ENCODE measurements at regions not wholly inside any gene's neighbourhood (a gene's known extent, or its start where the extent isn't known, plus 50 kb on each side); places are given as distances from the start of the nearest gene placed in this dataset.
A peak's percentile ranks its signal among the peaks of the same experiment; 100 is the strongest.

- H3K4me3 ChIP-seq (ENCODE audit: low read length in 2 of 2): no peak overlapping the region
- peak in 2 of 9 donors; percentile 5 to 26 for DNase-seq (ENCODE audit: low read depth in 6 of 9, low spot score in 9 of 9)
- no peaks in the 10 kb centered on the region for H3K36me3 ChIP-seq (ENCODE audit: control insufficient read depth in 2 of 2, insufficient read depth in 2 of 2, low read length in 1 of 2)
- H3K27ac ChIP-seq (ENCODE audit: low read depth in 1 of 2, low read length in 1 of 2): no peak overlapping the region
- no peaks in the 10 kb centered on the region for H3K27me3 ChIP-seq (ENCODE audit: control insufficient read depth in 2 of 2, insufficient read depth in 1 of 2, low read length in 1 of 2)
- H3K9me3 ChIP-seq (ENCODE audit: control insufficient read depth in 2 of 2, insufficient read depth in 1 of 2, low read length in 1 of 2): no peaks in the 10 kb centered on the region
- no peaks in the 10 kb centered on the region for H3K4me1 ChIP-seq (ENCODE audit: control insufficient read depth in 2 of 2, insufficient read depth in 2 of 2, low read length in 2 of 2)
- 90% methylated on average over 3 of the region's 3 CpGs for WGBS
Observed at GRCh38 chrX:13898083-13898482, 81.2 kb upstream of the GPM6B start.

- Histone ChIP-seq H3K27ac (ENCODE audit: low read depth in 1 of 2, low read length in 1 of 2) (no peak overlapping the region), H3K4me3 (ENCODE audit: low read length in 2 of 2) (no peak overlapping the region), H3K36me3 (ENCODE audit: control insufficient read depth in 2 of 2, insufficient read depth in 2 of 2, low read length in 1 of 2) (no peaks in the 10 kb centered on the region), H3K4me1 (ENCODE audit: control insufficient read depth in 2 of 2, insufficient read depth in 2 of 2, low read length in 2 of 2) (no peaks in the 10 kb centered on the region), H3K9me3 (ENCODE audit: control insufficient read depth in 2 of 2, insufficient read depth in 1 of 2, low read length in 1 of 2) (no peaks in the 10 kb centered on the region), H3K27me3 (ENCODE audit: control insufficient read depth in 2 of 2, insufficient read depth in 1 of 2, low read length in 1 of 2) (no peaks in the 10 kb centered on the region)
- DNase-seq (ENCODE audit: low read depth in 6 of 9, low spot score in 9 of 9): no peak
- 96% methylated on average over 4 of the region's 4 CpGs for WGBS
Observed at GRCh38 chrX:13897566-13897965, 80.7 kb upstream of the GPM6B start.

- Histone ChIP-seq H3K4me1 (ENCODE audit: control insufficient read depth in 2 of 2, insufficient read depth in 2 of 2, low read length in 2 of 2) (no peaks in the 10 kb centered on the region), H3K9me3 (ENCODE audit: control insufficient read depth in 2 of 2, insufficient read depth in 1 of 2, low read length in 1 of 2) (no peaks in the 10 kb centered on the region), H3K27me3 (ENCODE audit: control insufficient read depth in 2 of 2, insufficient read depth in 1 of 2, low read length in 1 of 2) (no peaks in the 10 kb centered on the region), H3K4me3 (ENCODE audit: low read length in 2 of 2) (no peak overlapping the region), H3K27ac (ENCODE audit: low read depth in 1 of 2, low read length in 1 of 2) (no peak overlapping the region), H3K36me3 (ENCODE audit: control insufficient read depth in 2 of 2, insufficient read depth in 2 of 2, low read length in 1 of 2) (no peaks in the 10 kb centered on the region)
- no peak for DNase-seq (ENCODE audit: low read depth in 6 of 9, low spot score in 9 of 9)
- 92% methylated on average over 5 of the region's 5 CpGs for WGBS
Observed at GRCh38 chrX:13894888-13895565, 78.1 kb upstream of the GPM6B start.

GRCh38 chrX:13893826-13894225, 76.9 kb upstream of the GPM6B start:
- Histone ChIP-seq H3K27me3 (ENCODE audit: control insufficient read depth in 2 of 2, insufficient read depth in 1 of 2, low read length in 1 of 2) (no peaks in the 10 kb centered on the region), H3K36me3 (ENCODE audit: control insufficient read depth in 2 of 2, insufficient read depth in 2 of 2, low read length in 1 of 2) (no peaks in the 10 kb centered on the region), H3K9me3 (ENCODE audit: control insufficient read depth in 2 of 2, insufficient read depth in 1 of 2, low read length in 1 of 2) (no peaks in the 10 kb centered on the region), H3K4me1 (ENCODE audit: control insufficient read depth in 2 of 2, insufficient read depth in 2 of 2, low read length in 2 of 2) (no peaks in the 10 kb centered on the region), H3K27ac (ENCODE audit: low read depth in 1 of 2, low read length in 1 of 2) (no peak overlapping the region), H3K4me3 (ENCODE audit: low read length in 2 of 2) (no peak overlapping the region)
- 94% methylated on average over 5 of the region's 5 CpGs for WGBS
- no peak for DNase-seq (ENCODE audit: low read depth in 6 of 9, low spot score in 9 of 9)

GRCh38 chrX:13892856-13893255, 76.0 kb upstream of the GPM6B start:
- Histone ChIP-seq H3K36me3 (ENCODE audit: control insufficient read depth in 2 of 2, insufficient read depth in 2 of 2, low read length in 1 of 2) (no peaks in the 10 kb centered on the region), H3K27me3 (ENCODE audit: control insufficient read depth in 2 of 2, insufficient read depth in 1 of 2, low read length in 1 of 2) (no peaks in the 10 kb centered on the region), H3K4me3 (ENCODE audit: low read length in 2 of 2) (no peak overlapping the region), H3K4me1 (ENCODE audit: control insufficient read depth in 2 of 2, insufficient read depth in 2 of 2, low read length in 2 of 2) (no peaks in the 10 kb centered on the region), H3K9me3 (ENCODE audit: control insufficient read depth in 2 of 2, insufficient read depth in 1 of 2, low read length in 1 of 2) (no peaks in the 10 kb centered on the region), H3K27ac (ENCODE audit: low read depth in 1 of 2, low read length in 1 of 2) (no peak overlapping the region)
- no peak for DNase-seq (ENCODE audit: low read depth in 6 of 9, low spot score in 9 of 9)
- 97% methylated on average over 3 of the region's 3 CpGs for WGBS

- Histone ChIP-seq H3K36me3 (ENCODE audit: control insufficient read depth in 2 of 2, insufficient read depth in 2 of 2, low read length in 1 of 2) (no peaks in the 10 kb centered on the region), H3K27ac (ENCODE audit: low read depth in 1 of 2, low read length in 1 of 2) (no peak overlapping the region), H3K27me3 (ENCODE audit: control insufficient read depth in 2 of 2, insufficient read depth in 1 of 2, low read length in 1 of 2) (no peaks in the 10 kb centered on the region), H3K4me1 (ENCODE audit: control insufficient read depth in 2 of 2, insufficient read depth in 2 of 2, low read length in 2 of 2) (no peaks in the 10 kb centered on the region), H3K4me3 (ENCODE audit: low read length in 2 of 2) (no peak overlapping the region), H3K9me3 (ENCODE audit: control insufficient read depth in 2 of 2, insufficient read depth in 1 of 2, low read length in 1 of 2) (no peaks in the 10 kb centered on the region)
- WGBS: 60% methylated on average over 7 of the region's 7 CpGs
- DNase-seq (ENCODE audit: low read depth in 6 of 9, low spot score in 9 of 9): no peak
Observed at GRCh38 chrX:13891377-13892140, 74.7 kb upstream of the GPM6B start.

GRCh38 chrX:13890806-13891205, 73.9 kb upstream of the GPM6B start:
- H3K36me3 ChIP-seq (ENCODE audit: control insufficient read depth in 2 of 2, insufficient read depth in 2 of 2, low read length in 1 of 2): no peaks in the 10 kb centered on the region
- no peak for DNase-seq (ENCODE audit: low read depth in 6 of 9, low spot score in 9 of 9)
- no peaks in the 10 kb centered on the region for H3K9me3 ChIP-seq (ENCODE audit: control insufficient read depth in 2 of 2, insufficient read depth in 1 of 2, low read length in 1 of 2)
- no peaks in the 10 kb centered on the region for H3K27me3 ChIP-seq (ENCODE audit: control insufficient read depth in 2 of 2, insufficient read depth in 1 of 2, low read length in 1 of 2)
- H3K4me3 ChIP-seq (ENCODE audit: low read length in 2 of 2): no peak overlapping the region
- WGBS: 83% methylated on average over 3 of the region's 3 CpGs
- H3K4me1 ChIP-seq (ENCODE audit: control insufficient read depth in 2 of 2, insufficient read depth in 2 of 2, low read length in 2 of 2): no peaks in the 10 kb centered on the region
- no peak overlapping the region for H3K27ac ChIP-seq (ENCODE audit: low read depth in 1 of 2, low read length in 1 of 2)

GRCh38 chrX:13888284-13888683, 71.4 kb upstream of the GPM6B start:
- H3K4me1 ChIP-seq (ENCODE audit: control insufficient read depth in 2 of 2, insufficient read depth in 2 of 2, low read length in 2 of 2): no peaks in the 10 kb centered on the region
- no peaks in the 10 kb centered on the region for H3K27me3 ChIP-seq (ENCODE audit: control insufficient read depth in 2 of 2, insufficient read depth in 1 of 2, low read length in 1 of 2)
- no peak overlapping the region for H3K4me3 ChIP-seq (ENCODE audit: low read length in 2 of 2)
- H3K27ac ChIP-seq (ENCODE audit: low read depth in 1 of 2, low read length in 1 of 2): no peak overlapping the region
- H3K9me3 ChIP-seq (ENCODE audit: control insufficient read depth in 2 of 2, insufficient read depth in 1 of 2, low read length in 1 of 2): no peaks in the 10 kb centered on the region
- no peaks in the 10 kb centered on the region for H3K36me3 ChIP-seq (ENCODE audit: control insufficient read depth in 2 of 2, insufficient read depth in 2 of 2, low read length in 1 of 2)
- DNase-seq (ENCODE audit: low read depth in 6 of 9, low spot score in 9 of 9): no peak
- 94% methylated on average over 8 of the region's 8 CpGs for WGBS

- H3K27ac ChIP-seq (ENCODE audit: low read depth in 1 of 2, low read length in 1 of 2): no peak overlapping the region
- H3K4me1 ChIP-seq (ENCODE audit: control insufficient read depth in 2 of 2, insufficient read depth in 2 of 2, low read length in 2 of 2): no peaks in the 10 kb centered on the region
- WGBS: 99% methylated on average over 9 of the region's 9 CpGs
- H3K4me3 ChIP-seq (ENCODE audit: low read length in 2 of 2): no peak overlapping the region
- H3K27me3 ChIP-seq (ENCODE audit: control insufficient read depth in 2 of 2, insufficient read depth in 1 of 2, low read length in 1 of 2): no peaks in the 10 kb centered on the region
- no peak for DNase-seq (ENCODE audit: low read depth in 6 of 9, low spot score in 9 of 9)
- H3K36me3 ChIP-seq (ENCODE audit: control insufficient read depth in 2 of 2, insufficient read depth in 2 of 2, low read length in 1 of 2): no peaks in the 10 kb centered on the region
- no peaks in the 10 kb centered on the region for H3K9me3 ChIP-seq (ENCODE audit: control insufficient read depth in 2 of 2, insufficient read depth in 1 of 2, low read length in 1 of 2)
Observed at GRCh38 chrX:13885591-13885990, 68.7 kb upstream of the GPM6B start.

Measured in thymus (tissue), 11 donors.